COR-L47 (cell line): ENCODE measurements at regions not wholly inside any gene's neighbourhood (a gene's known extent, or its start where the extent isn't known, plus 50 kb on each side); places are given as distances from the start of the nearest gene placed in this dataset.

Experiments
- DNase-seq: peaks from one replicate; lab custom pipeline; 2025; lab: John Stamatoyannopoulos, UW

- DNase-seq, result no peak
Measured at GRCh38 chr17:36756695-36757094, 155.3 kb downstream of the MRM1 start.

DNA sequence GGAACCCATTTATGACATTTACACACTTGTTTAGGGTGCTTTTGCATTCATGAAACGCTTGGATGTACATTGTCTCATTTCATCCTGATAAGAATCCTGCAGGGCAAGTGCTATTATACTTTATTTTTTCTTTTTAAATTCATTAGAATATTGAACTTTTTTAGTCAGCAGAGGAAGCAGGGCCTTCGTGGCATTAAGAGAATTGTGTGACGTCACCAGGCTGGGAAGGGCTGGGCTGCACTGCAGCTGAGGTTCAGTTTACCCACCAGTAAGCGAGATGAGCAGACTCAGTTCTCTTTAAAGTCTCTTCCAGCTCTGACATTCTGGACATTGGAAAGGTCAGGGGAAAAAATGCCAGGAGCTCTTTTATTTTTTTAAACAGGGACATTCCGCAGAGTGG lies 159.0 kb downstream of the MRM1 start:
- no peak for DNase-seq

GRCh38 chr17:36761203-36761950 lies 160.0 kb downstream of the MRM1 start:
- DNase-seq, result no peak

DNA sequence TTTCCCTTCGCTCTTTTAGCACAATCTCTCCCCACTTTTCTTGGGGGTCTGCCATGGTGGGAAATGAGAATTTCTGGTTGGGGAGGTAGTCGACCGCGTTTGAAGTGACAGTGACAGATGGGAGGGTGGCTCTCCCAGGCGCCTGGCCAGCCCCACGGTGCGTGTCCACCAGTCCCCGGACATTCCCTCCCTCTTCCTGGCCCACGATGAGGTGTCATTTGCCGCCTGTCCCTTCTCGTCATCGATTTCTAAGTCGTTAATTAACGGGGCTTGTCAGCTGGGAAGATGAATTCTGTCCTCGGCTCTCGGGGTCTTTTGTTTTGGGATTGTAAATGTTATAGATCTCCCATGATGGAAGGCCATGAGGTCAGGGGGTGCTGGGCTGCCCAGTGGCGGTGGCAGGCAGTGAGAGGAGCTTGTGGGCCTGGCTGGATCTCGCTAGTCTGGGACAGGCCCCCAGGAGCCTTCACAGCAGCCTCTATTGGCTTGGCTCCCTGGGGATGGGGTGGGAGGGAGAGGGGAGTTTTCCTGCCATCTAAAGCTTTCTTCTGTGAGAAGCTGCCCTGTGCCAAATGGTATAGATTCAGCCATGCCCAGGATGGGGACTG lies 164.2 kb downstream of the MRM1 start:
- DNase-seq, result no peak

DNA sequence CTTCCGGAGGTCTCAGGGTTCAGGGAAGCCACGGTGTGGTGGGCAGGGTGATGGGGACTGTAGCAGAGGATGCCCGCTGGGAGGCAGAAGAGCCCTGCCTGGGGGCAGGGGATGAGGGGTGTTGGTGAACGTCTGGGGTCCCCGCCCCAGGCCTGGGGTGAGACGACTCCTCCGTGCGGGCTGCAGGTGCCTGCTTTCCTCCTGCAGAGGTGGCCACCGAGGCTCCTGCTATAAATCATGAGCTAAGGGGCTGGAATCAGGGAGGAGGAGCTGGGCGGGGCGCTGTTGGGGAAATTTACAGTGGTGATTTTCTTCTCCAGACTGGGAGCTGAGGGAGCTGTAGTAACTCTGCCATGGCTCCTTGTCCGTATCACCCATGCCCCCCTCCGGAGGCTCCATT lies 167.0 kb downstream of the MRM1 start:
- no peak for DNase-seq

DNA sequence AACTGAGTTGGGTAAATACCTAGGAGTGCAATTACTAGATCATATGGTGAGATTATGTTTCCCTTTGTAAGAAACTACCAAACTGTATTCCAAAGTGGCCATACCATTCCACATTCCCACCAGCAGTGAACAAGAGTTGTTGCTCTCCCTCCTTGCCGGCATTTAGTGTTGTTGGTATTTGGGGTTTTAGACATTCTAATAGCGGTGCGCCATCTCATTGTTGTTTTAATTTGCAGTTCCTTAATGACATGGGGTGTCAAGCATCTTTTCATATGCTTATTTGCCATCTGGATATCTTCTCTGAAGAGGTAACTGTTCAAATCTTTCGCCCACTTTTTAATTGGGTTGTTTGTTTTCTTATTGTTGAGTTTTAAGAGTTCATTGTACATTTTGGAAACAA lies 164.2 kb upstream of the LHX1 start:
- no peak for DNase-seq

- DNase-seq, result no peak
Measured at GRCh38 chr17:36777118-36777517, 160.2 kb upstream of the LHX1 start.

DNA sequence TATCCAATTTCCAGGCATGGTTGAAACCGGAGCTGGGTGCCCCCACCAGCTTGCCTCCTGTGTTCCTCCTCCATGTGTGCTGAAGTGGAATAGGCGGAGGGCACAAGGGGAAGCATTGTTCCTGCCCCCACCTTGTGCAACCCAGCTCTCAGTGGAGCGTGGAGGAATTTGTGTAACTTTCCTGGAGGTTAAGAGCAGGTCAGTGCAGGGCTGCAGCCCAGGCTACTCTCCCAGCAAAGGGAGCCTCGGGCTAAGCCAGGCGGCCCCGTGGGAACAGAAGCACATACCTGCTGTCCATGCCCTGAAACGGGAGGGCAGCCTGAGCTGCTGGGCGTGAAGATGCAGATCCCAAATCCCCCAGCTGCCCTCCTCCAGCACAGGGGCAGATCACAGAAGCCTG lies 158.8 kb upstream of the LHX1 start:
- DNase-seq, result no peak

DNA sequence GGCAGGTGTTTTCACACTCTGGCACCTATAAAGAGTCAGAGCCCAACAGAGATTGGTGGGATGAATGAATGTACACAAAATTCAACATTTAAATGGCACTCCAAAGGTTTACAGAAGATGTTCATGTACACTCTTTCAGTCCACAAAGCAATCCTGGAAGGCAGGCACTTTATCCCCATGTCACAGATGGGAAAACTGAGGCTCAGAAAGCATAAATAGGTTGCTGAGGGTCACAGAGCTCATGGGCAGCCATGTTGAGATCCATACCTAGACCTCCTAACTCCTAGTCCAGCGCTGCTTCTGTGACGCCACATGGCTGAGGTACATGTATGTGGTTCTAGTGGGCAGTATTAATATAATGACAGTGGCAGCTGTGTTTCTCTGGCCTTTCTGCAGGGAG lies 157.7 kb upstream of the LHX1 start:
- DNase-seq, result no peak

- DNase-seq, result no peak
Measured at GRCh38 chr17:36784633-36785032, 152.6 kb upstream of the LHX1 start.

DNA sequence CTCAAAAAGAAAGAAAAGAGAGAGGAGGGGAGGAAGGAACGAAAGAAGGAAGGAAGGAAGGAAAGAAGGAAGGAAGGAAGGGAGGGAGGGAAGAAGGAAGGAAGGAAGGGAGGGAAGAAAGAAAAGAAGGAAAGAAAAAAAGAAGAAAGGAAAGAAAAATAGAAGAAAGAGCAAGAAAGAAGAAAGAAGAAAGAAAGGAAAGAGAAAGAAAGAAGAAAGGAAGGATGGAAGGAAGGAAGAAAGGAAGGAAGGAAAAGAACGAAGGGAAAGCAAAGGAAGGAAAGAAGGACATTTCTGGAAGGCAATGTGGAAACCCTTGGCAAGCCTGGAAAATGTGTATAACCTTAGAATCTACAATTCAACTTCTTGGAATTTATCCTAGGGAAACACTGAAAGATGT lies 150.4 kb upstream of the LHX1 start:
- no peak for DNase-seq

GRCh38 chr17:36791150-36791941 lies 145.9 kb upstream of the LHX1 start:
- DNase-seq, result no peak

DNA sequence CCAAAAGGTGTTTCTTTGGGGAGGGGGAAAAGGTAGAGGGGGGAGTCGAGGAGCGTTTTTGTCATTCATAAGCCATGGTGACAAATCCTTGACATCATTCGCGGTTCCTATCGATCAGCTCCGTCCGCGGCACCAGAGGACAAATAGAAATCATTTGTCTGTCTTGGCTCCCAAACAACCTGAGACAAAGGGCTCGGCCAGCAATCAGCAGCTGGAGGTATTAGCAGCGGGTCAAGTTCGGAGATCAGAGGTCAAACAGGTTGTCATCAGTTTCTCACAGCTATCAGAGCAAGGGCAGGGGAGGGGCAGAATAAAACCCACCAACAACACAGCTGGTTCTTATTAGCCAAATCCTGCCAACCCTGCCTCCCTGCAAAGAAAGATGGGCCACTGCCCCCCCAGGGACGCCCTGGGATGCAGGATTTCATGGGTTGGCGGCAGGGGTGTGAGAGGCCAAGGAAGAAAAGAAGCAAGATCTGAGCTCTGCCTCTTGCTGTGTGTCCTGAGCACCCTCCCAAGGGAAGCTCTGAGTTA lies 145.3 kb upstream of the LHX1 start:
- no peak for DNase-seq

- no peak for DNase-seq
Measured at GRCh38 chr17:36792849-36793248, 144.4 kb upstream of the LHX1 start.

DNA sequence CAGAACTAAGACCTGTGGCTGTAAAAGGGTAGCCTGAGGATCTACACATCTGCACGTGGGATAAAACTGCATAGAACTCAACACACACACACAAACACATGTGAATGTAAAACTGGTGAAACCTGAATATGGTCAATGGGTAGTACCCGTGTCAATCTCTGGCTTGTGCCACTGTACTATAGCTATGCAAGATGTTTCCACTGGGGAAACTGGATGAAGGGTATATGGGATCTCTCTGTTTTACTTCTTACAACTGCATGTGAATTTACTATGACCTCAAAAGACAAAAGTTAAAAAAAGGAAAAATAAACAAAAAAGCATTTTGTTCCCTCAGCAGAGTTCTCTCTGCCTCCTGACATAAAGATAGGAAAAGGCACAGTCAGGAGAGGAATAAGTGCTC lies 143.3 kb upstream of the LHX1 start:
- DNase-seq, result no peak

- DNase-seq, result no peak
Measured at GRCh38 chr17:36807496-36808179, 129.6 kb upstream of the LHX1 start.

- DNase-seq, result no peak
Measured at GRCh38 chr17:36808180-36808661, 129.1 kb upstream of the LHX1 start.

DNA sequence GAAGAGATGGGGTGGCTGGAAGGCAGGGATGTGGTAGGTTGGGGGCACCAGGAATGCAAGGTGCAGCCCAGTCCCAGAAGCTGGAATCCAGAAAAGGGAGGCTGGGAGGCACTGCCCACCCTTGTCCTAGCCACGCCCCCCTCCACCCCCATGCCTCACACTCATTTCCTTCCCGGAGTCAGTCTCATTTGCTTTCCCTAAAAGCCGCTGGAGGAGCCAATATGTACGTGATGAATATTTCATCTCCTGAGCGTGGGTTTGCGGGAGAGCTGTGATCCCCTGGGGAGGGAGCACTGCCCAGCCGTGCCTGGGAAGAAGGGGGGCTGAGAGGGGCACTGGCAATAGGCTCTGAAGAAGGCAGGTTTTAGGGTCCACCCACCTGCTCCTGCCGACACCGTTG lies 124.5 kb upstream of the LHX1 start:
- DNase-seq, result no peak

- no peak for DNase-seq
Measured at GRCh38 chr17:36813357-36813756, 123.9 kb upstream of the LHX1 start.

GRCh38 chr17:36813957-36814563 lies 123.2 kb upstream of the LHX1 start:
- no peak for DNase-seq

GRCh38 chr17:36814958-36815357 lies 122.3 kb upstream of the LHX1 start:
- no peak for DNase-seq
